ENCODE measurements at regions not wholly inside any gene's neighbourhood (a gene's known extent, or its start where the extent isn't known, plus 50 kb on each side); places are given as distances from the start of the nearest gene placed in this dataset.

DNA sequence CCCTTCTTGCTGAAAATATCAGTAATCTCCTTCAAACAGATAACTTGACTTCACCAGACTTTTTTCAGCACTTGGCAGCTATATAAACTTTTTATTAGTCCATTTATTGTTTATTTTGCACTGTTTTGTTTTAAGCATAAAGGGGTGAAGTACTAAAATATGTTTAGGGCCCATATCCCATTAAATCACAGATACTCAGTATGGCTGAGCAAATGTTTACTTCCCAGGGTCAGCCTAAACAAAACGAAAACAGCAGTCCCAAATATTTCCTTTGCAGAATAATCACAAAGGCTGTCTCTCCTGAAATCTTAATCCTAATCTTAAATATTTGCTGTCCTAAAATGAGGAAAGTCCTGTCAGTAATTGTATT lies 649.6 kb downstream of the TNS3 start:
- TF ChIP-seq CTCF (conservative IDR thresholded peaks at IDR 0.05; ENCODE audit: low read length), result no peak
- no peak for TF ChIP-seq EZH2phosphoT487 (IDR thresholded peaks at IDR 0.05; ENCODE audit: borderline replicate concordance, low read depth, low read length)
- no peak overlapping the region for H3K4me2 ChIP-seq (ENCODE audit: low read length)

GRCh38 chr7:46930366-46930765 lies 651.5 kb downstream of the TNS3 start:
- Histone ChIP-seq H3K4me3 (ENCODE audit: low read depth, low read length, poor library complexity, severe bottlenecking) (no peak overlapping the region), H3K9me3 (ENCODE audit: low read length) (no peaks in the 10 kb centered on the region), H3K27ac (ENCODE audit: low read depth, low read length, poor library complexity, severe bottlenecking) (no peak overlapping the region), H3K36me3 (ENCODE audit: insufficient read depth, low read length) (no peaks in the 10 kb centered on the region), H3K9me2 (ENCODE audit: insufficient read depth, low read length) (no peaks in the 10 kb centered on the region), H3K4me1 (ENCODE audit: insufficient read depth, low read length, poor library complexity, severe bottlenecking) (no peaks in the 10 kb centered on the region), H3K4me2 (ENCODE audit: low read length) (no peak overlapping the region), H4K20me1 (ENCODE audit: insufficient read depth, low read length) (no peaks in the 10 kb centered on the region), H3K79me2 (ENCODE audit: insufficient read depth, low read depth, low read length) (no peaks in the 10 kb centered on the region), H2AFZ (ENCODE audit: low read length) (no peak overlapping the region)
- no peak for TF ChIP-seq EZH2phosphoT487 (IDR thresholded peaks at IDR 0.05; ENCODE audit: borderline replicate concordance, low read depth, low read length)
- TF ChIP-seq CTCF (conservative IDR thresholded peaks at IDR 0.05; ENCODE audit: low read length), result no peak
- no TSS peak for BruUV-seq (replicated peaks)
- DNase-seq (ENCODE audit: low spot score), result no peak
- intact Hi-C loops (cut with micrococcal nuclease; ENCODE audit: unreplicated experiment), result no loop called here
- CTCF ChIA-PET (ENCODE audit: unreplicated experiment), result no interaction called here
- POLR2A ChIA-PET, result no interaction called here

More for the DNA sequence above, 649.6 kb downstream of the TNS3 start:
- H3K9me3 ChIP-seq (ENCODE audit: low read length), result no peaks in the 10 kb centered on the region
- no peaks in the 10 kb centered on the region for H3K79me2 ChIP-seq (ENCODE audit: insufficient read depth, low read depth, low read length)
- no peak overlapping the region for H3K4me3 ChIP-seq (ENCODE audit: low read depth, low read length, poor library complexity, severe bottlenecking)
- no peaks in the 10 kb centered on the region for H3K9me2 ChIP-seq (ENCODE audit: insufficient read depth, low read length)
- no peak overlapping the region for H2AFZ ChIP-seq (ENCODE audit: low read length)
- intact Hi-C loops (cut with micrococcal nuclease; ENCODE audit: unreplicated experiment), result no loop called here
- H3K27ac ChIP-seq (ENCODE audit: low read depth, low read length, poor library complexity, severe bottlenecking), result no peak overlapping the region
- no peaks in the 10 kb centered on the region for H3K36me3 ChIP-seq (ENCODE audit: insufficient read depth, low read length)
- ChIA-PET POLR2A (interaction anchor here (1.0 kb wide), 1 partner anchor 60 kb away, joined by 3 read pairs; no protein-coding TSS in a partner anchor), CTCF (ENCODE audit: unreplicated experiment) (no interaction called here)
- no peaks in the 10 kb centered on the region for H4K20me1 ChIP-seq (ENCODE audit: insufficient read depth, low read length)
- no peaks in the 10 kb centered on the region for H3K4me1 ChIP-seq (ENCODE audit: insufficient read depth, low read length, poor library complexity, severe bottlenecking)
- BruUV-seq (replicated peaks), result no TSS peak
- no peak for DNase-seq (ENCODE audit: low spot score)

- Histone ChIP-seq H3K36me3 (ENCODE audit: insufficient read depth, low read length) (no peaks in the 10 kb centered on the region), H3K4me2 (ENCODE audit: low read length) (no peak overlapping the region), H3K9me2 (ENCODE audit: insufficient read depth, low read length) (no peaks in the 10 kb centered on the region), H2AFZ (ENCODE audit: low read length) (no peak overlapping the region), H3K4me3 (ENCODE audit: low read depth, low read length, poor library complexity, severe bottlenecking) (no peak overlapping the region), H3K9me3 (ENCODE audit: low read length) (no peaks in the 10 kb centered on the region), H4K20me1 (ENCODE audit: insufficient read depth, low read length) (no peaks in the 10 kb centered on the region), H3K4me1 (ENCODE audit: insufficient read depth, low read length, poor library complexity, severe bottlenecking) (no peaks in the 10 kb centered on the region), H3K27ac (ENCODE audit: low read depth, low read length, poor library complexity, severe bottlenecking) (no peak overlapping the region), H3K79me2 (ENCODE audit: insufficient read depth, low read depth, low read length) (no peaks in the 10 kb centered on the region)
- TF ChIP-seq EZH2phosphoT487 (IDR thresholded peaks at IDR 0.05; ENCODE audit: borderline replicate concordance, low read depth, low read length) (no peak), CTCF (conservative IDR thresholded peaks at IDR 0.05; ENCODE audit: low read length) (no peak)
- ChIA-PET CTCF (ENCODE audit: unreplicated experiment) (no interaction called here), POLR2A (no interaction called here)
- BruUV-seq (replicated peaks), result no TSS peak
- intact Hi-C loops (cut with micrococcal nuclease; ENCODE audit: unreplicated experiment), result no loop called here
- no peak for DNase-seq (ENCODE audit: low spot score)
These were observed 652.6 kb downstream of the TNS3 start for GRCh38 chr7:46929359-46929758.
